SW480 (cell line): ENCODE measurements at regions not wholly inside any gene's neighbourhood (a gene's known extent, or its start where the extent isn't known, plus 50 kb on each side); places are given as distances from the start of the nearest gene placed in this dataset.

ENCODE experiments used
- DNase-seq: peaks from one replicate; pipeline ENCODE4 v3.0.0-alpha.2; 2016; ENCODE audit warnings: low spot score

GRCh38 chr3:157718800-157719199 lies 215.6 kb upstream of the VEPH1 start:
- DNase-seq, result no peak

DNA sequence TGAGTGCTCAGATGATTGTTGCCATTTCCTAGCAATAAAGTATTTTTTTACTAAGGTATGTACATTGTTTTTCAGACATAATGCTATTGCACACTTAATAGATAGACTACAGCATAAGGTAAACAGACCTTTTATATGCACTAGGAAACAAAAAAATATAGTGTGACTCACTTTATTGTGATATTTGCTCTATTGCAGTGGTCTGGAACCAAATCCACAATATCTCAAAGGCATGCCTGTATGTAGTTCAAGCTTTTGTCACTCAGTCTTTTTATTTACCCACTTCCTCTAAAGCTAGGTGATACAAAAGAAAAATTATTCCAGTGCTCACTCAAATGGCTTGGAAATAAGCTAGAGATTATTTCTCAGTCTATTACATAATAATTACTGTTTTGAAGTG lies 209.9 kb upstream of the VEPH1 start:
- DNase-seq, result no peak

- no peak for DNase-seq
Measured at GRCh38 chr3:157705258-157705657, 202.0 kb upstream of the VEPH1 start.

- no peak for DNase-seq
Measured at GRCh38 chr3:157700405-157700804, 197.2 kb upstream of the VEPH1 start.

DNA sequence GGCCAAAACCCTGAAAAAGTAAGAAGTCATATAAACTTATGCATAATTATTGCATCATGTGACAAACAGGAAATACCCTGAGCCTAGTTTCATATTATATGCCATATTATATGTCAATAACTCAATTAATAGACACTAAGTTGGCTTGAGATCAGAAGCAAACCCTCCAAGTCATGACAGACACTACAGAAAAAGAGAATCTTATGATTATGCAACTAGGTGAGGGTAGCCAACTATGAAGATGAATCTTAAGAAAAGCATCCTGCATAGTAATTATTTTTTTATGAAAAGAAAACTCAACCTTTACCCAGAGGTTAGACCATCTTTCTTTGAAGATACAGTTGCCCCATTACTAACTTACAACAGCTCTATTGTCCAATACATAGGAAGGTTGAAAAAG lies 192.4 kb upstream of the VEPH1 start:
- no peak for DNase-seq

DNA sequence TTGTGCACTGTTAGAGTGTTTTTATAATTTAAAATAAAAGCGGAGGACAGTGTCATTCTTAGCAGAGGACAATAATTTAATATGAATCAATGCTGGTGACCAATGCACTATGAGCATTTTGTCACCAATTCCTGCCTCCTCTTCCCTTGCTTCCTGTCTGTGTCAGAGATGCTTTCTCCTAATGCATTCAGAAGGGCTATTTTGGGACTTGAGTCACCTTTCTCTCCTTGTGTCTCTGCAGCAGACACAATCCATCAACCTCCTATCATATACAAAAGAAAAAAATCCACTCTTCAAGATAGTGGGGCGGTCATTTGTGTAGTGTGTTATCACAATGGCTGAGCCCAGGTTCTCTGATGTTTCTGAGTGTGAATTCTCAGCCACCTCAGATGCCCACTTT lies 191.9 kb upstream of the VEPH1 start:
- no peak for DNase-seq

DNA sequence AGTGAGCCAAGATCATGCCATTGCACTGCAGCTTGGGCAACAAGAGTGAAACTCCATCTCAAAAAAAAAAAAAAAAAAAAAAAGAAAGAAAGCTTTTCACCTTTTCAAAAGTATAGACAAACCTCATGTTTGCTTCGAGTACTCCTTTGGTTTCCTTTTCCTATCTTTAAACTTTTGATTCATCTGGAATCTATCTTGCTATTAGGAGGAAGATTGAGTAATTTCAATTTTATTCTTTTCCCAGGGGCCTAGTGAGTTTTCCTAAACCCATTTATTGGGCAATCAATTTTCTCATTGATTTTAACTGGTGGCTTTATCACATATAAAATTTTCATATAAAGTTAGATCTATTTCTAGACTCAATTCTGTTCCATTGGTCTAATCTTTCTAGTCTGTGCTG lies 190.5 kb upstream of the VEPH1 start:
- no peak for DNase-seq

GRCh38 chr3:157692468-157692867 lies 189.3 kb upstream of the VEPH1 start:
- no peak for DNase-seq

DNA sequence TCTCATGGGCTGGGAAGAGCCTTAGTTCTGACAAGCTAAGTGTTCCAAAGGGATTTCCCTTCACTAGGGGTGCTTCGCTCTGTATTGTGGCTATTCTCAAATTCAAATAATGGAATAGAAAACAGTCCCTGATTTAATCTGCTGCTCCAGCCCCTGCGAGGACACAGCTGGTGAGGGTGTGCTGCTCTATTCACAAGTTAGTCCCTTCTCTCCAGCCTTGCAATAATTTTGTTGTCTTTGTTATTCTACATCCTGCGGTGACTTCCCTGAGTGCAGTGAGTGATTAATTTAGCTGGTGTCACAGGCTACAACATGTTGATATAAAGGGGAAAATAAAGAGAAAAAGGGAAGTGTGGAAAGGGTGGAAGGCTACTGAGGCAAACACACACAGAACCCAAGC lies 180.5 kb upstream of the VEPH1 start:
- no peak for DNase-seq

GRCh38 chr3:157672061-157672460 lies 168.8 kb upstream of the VEPH1 start:
- DNase-seq, result no peak

DNA sequence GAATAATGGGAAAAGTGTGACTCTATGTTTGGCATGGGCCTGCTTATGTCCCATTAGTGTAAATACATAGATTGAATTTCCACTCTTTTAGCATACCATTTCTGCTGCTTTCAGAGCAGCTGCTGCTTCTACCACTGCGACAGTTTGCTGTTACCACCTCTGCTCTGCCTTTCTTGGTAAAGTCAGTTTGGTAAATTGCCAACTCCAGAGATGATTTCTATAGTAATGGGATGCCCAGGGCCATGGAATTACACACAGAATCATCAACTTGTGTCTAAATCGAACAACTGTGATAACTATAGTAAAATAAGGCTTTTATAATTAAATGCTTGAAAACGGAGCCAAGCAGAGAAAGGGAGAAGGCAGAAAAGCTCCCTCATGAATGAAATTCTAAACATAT lies 168.4 kb upstream of the VEPH1 start:
- no peak for DNase-seq

DNA sequence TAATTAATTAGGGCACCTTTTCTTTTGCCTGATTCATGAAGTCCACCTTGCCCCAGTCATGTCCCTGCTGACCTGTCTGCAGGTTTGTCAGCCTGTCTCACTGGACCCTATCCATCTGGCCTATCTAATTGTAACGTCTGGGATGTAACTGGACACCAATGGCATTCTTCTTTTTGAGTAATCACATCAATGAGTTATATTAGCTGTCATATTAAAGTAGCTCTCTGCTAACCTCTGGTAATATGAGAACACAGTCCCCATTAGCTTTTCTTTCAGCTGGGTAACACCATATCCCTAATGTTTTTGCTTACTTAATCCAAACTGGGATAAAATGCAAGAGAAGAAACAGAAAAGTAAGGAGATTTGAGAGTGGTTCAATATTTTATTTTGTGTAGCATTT lies 166.2 kb upstream of the VEPH1 start:
- DNase-seq, result peak; percentile 9

DNA sequence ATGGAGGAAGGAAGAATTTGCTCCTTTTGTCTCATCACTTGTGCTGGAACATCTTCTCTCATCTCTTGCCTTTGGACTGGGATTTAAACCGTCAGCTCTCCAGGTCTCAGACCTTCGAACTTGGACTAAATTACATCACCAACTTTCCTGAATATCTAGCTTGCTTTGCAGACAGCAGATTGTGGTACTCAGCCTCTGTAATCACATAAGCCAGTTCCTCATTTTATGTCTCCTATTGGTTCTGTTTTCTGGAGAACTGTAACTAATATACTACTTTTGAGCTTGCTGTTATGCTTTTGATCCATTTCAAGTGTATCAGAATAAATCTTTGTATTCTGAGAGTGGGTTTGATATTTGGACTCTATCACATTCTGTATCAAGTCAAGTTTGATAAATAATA lies 164.3 kb upstream of the VEPH1 start:
- DNase-seq, result no peak

GRCh38 chr3:157662171-157662570 lies 159.0 kb upstream of the VEPH1 start:
- no peak for DNase-seq

GRCh38 chr3:157660847-157661246 lies 157.6 kb upstream of the VEPH1 start:
- DNase-seq, result no peak

DNA sequence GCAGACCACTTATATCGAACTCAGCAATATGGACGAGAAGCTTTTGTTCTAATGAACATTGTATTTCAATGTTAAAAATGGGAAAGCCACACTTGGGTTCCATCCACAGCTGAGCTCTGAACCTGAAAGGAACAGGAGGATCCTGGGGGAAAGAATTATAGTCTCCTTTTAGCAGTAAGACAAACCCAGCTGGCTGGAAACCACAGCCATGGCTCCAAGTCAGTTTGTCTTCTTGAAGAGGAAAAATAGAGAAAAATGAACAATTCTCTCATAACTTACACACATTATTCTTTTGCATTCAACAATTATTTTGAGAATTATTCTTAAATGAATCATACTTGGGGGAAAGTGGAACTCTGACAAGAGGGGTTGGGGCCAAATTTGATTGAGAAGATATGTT lies 149.2 kb upstream of the VEPH1 start:
- DNase-seq, result no peak

- no peak for DNase-seq
Measured at GRCh38 chr3:157650699-157651098, 147.5 kb upstream of the VEPH1 start.

DNA sequence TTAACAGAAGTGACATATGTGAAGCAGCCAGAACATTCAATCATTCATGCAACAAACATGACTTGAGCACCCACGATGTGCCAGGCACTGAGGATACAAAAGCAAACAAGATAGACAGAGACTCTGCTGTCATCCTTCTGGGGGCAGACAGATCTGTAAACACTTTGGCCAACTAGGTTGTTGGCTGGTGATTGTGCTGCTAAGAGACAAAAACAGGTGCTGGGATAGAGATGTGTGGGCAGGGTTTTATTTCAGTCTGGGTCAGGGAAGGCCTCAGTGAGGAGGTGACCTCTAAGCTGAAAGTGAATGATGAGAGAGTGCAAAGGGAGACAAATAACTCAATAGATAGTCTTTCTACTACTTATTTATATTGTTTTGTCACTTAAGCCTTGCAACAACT lies 147.0 kb upstream of the VEPH1 start:
- no peak for DNase-seq

DNA sequence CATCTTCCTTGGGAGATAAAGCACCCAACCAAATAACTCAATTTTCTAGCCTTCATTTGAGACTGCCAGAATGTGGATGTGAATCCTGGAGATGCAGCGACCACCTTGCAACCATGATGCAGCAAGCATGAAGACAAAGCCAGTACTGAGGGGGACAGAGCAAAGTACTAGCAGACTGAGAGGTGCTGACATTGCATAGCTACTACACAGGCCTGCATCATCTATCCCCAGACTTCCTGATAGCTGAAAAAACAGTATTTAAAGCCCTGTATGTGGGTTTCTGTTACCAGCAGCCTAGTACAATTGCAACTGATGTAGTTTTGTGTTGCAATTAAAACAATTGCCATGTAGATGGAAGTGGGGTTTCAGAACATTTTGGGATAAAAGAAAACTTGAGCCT lies 146.3 kb upstream of the VEPH1 start:
- no peak for DNase-seq

- no peak for DNase-seq
Measured at GRCh38 chr3:157647820-157648219, 144.6 kb upstream of the VEPH1 start.

DNA sequence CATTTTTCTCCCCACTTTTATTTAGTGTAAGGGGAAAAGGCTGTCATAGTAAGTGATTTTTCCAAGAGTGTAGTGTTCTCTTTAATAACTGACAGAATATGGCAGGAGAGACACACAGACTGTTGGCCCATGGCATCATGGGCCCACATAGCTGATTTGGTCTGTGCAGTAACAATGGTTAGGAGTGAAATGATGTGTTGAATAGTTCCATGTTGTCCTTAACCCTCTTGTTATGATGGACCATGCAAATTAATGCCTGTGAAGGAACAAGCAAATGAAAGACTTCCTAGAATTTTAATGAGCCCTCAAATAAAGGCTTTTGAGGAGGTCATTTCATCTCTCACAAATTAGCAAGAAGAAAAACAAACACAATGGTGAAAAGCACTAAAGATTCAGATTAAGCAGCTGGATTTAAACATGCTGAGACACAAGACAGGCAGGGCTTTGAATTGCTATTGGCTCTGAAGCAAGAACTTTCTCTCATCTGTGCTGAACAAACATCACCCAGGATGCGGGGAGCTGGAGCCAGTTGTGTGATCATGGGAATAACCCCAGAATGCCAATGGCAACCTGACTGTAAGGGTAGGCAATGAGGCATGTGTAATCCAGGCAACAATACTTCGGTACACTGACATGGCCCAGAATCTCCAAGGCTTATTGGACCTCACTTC lies 136.7 kb upstream of the VEPH1 start:
- DNase-seq, result no peak

- DNase-seq, result no peak
Measured at GRCh38 chr3:157637866-157638265, 134.7 kb upstream of the VEPH1 start.

DNA sequence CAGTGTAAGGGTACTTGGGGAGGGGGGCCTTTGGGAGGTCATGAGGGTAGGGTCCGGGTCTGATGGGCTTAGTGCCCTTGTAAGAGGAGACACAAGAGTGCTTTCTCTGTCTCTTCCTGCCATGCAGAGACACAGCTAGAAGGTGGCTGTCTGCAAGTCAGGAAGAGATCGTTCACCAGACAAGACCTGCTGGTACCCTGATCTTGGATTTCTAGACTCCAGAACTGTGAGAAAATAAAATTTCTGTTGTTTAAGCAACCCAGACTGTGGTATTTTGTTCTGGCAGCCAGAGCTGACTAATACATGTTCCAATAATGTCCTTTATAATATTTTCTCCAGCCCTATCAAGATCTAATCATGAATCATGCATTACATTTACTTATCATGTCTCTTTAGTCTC lies 130.0 kb upstream of the VEPH1 start:
- no peak for DNase-seq

DNA sequence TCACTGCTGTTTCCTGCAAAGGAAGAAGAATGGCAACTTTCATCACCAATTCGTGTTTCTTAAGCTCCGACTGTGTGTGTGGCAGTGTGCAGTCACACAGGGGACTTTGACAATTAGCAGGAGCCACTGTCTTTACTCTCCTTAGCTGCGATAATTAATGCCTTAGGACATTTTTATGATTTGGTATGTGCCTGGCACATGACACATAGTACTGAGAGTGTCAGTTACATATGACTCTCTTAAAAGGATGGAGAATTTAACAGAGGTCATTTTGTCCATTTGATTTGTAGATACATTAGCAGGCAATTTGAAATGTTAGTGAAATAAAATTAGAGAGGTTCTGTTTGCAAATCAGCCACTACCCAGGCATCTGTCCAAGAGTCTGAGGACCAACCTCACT lies 128.9 kb upstream of the VEPH1 start:
- DNase-seq, result no peak

- DNase-seq, result no peak
Measured at GRCh38 chr3:157631478-157631877, 128.3 kb upstream of the VEPH1 start.
